HEK293 (cell line): ENCODE measurements at regions not wholly inside any gene's neighbourhood (a gene's known extent, or its start where the extent isn't known, plus 50 kb on each side); places are given as distances from the start of the nearest gene placed in this dataset.

Source experiments
- CTCF ChIA-PET: fragments of 350-600 bp; formaldehyde crosslinking; extraction: SDS; loops from one replicate; lab custom pipeline; 2021; ENCODE audit warnings: antibody characterized with exemption; lab: Yijun Ruan, JAX
- POLR2A ChIA-PET: fragments of 300-600 bp; formaldehyde crosslinking; extraction: SDS; loops from one replicate; lab custom pipeline; 2020; ENCODE audit warnings: antibody characterized with exemption, inconsistent platforms; lab: Yijun Ruan, JAX
- H3K27ac ChIP-seq: fragments of 200-500 bp; sonication (Bioruptor generic); 2 replicates; pipeline ENCODE4 v1.5.1; 2014; ENCODE audit warnings: low read depth, low read length, control low read depth, inconsistent platforms; ENCODE audit errors: extremely low read depth
- H3K36me3 ChIP-seq, 2 experiments: fragments of 200-500 bp in 1 of 2; sonication (Bioruptor generic) in 1 of 2; 1 replicate in 1 of 2; 2 replicates in 1 of 2; pipeline ENCODE4 v1.5.1; 2014 to 2017; ENCODE audit warnings: inconsistent platforms in 2 of 2, low read length in 2 of 2; ENCODE audit not compliant: control insufficient read depth in 2 of 2, insufficient read depth in 1 of 2
- H3K4me1 ChIP-seq: fragments of 200-500 bp; sonication (Bioruptor generic); 2 replicates; pipeline ENCODE4 v1.5.1; 2014; ENCODE audit warnings: mild to moderate bottlenecking, low read length, inconsistent platforms; ENCODE audit not compliant: control insufficient read depth, insufficient read depth
- H3K4me3 ChIP-seq: 2 replicates; pipeline ENCODE4 v1.5.1; 2011; ENCODE audit warnings: low read depth, mild to moderate bottlenecking, control low read depth, low read length, moderate library complexity
- H3K9me3 ChIP-seq: fragments of 200-500 bp; sonication (Bioruptor generic); 2 replicates; pipeline ENCODE4 v1.5.1; 2014; ENCODE audit warnings: low read depth, low read length, inconsistent platforms; ENCODE audit not compliant: control insufficient read depth, insufficient read depth
- ATF2 ChIP-seq: fragments of 450-650 bp; formaldehyde crosslinking; IDR thresholded peaks from 2 replicates; pipeline ENCODE4 v1.5.1; 2016; ENCODE audit warnings: missing biosample characterization, missing genetic modification characterization, low read depth
- BCL11A ChIP-seq: fragments of 450-650 bp; formaldehyde crosslinking; IDR thresholded peaks from 2 replicates; pipeline ENCODE4 v1.5.1; 2016; ENCODE audit warnings: low read depth, missing biosample characterization, missing genetic modification characterization
- BCL6B ChIP-seq: fragments of 450-650 bp; formaldehyde crosslinking; IDR thresholded peaks from 2 replicates; pipeline ENCODE4 v1.5.1; 2017; ENCODE audit warnings: missing biosample characterization, missing genetic modification characterization
- ELK4 ChIP-seq: IDR thresholded peaks from 2 replicates; pipeline ENCODE4 v1.6.1; 2011; ENCODE audit warnings: mild to moderate bottlenecking, low read depth, low read length, borderline replicate concordance
- KLF9 ChIP-seq: fragments of 450-650 bp; formaldehyde crosslinking; IDR thresholded peaks from 2 replicates; pipeline ENCODE4 v1.5.1; 2016; ENCODE audit warnings: missing biosample characterization, missing genetic modification characterization, low read depth
- MEIS1 ChIP-seq: sonication (generic); formaldehyde crosslinking; IDR thresholded peaks from 2 replicates; pipeline ENCODE4 v1.8.1; 2022; ENCODE audit warnings: missing genetic modification reagents, mild to moderate bottlenecking, borderline replicate concordance
- TCF7L2 ChIP-seq: IDR thresholded peaks from 2 replicates; pipeline ENCODE4 v1.6.1; 2011; ENCODE audit warnings: low read depth, mild to moderate bottlenecking, inconsistent platforms, low read length, moderate library complexity, borderline replicate concordance
- ZNF112 ChIP-seq: fragments of 450-650 bp; formaldehyde crosslinking; IDR thresholded peaks from 2 replicates; pipeline ENCODE4 v1.5.0; 2017; ENCODE audit warnings: missing biosample characterization, missing genetic modification characterization
- ZNF146 ChIP-seq: fragments of 450-650 bp; formaldehyde crosslinking; IDR thresholded peaks from 2 replicates; pipeline ENCODE4 v1.5.1; 2016; ENCODE audit warnings: missing biosample characterization, missing genetic modification characterization
- ZNF174 ChIP-seq: fragments of 450-650 bp; formaldehyde crosslinking; IDR thresholded peaks from 2 replicates; pipeline ENCODE4 v1.5.0; 2017; ENCODE audit warnings: missing biosample characterization, mild to moderate bottlenecking, missing genetic modification characterization
- ZNF175 ChIP-seq: fragments of 450-650 bp; formaldehyde crosslinking; IDR thresholded peaks from 2 replicates; pipeline ENCODE4 v1.5.1; 2016; ENCODE audit warnings: missing biosample characterization, missing genetic modification characterization
- ZNF184 ChIP-seq: fragments of 450-650 bp; IDR thresholded peaks from 2 replicates; pipeline ENCODE4 v1.5.1; 2018; ENCODE audit warnings: missing biosample characterization, mild to moderate bottlenecking, missing genetic modification characterization
- ZNF221 ChIP-seq: fragments of 450-650 bp; formaldehyde crosslinking; IDR thresholded peaks from 2 replicates; pipeline ENCODE4 v1.5.1; 2017; ENCODE audit warnings: missing biosample characterization, missing genetic modification characterization, borderline replicate concordance
- ZNF335 ChIP-seq: fragments of 450-650 bp; formaldehyde crosslinking; conservative IDR thresholded peaks from 2 replicates; pipeline ENCODE4 v1.5.1; 2016; ENCODE audit warnings: missing biosample characterization, missing genetic modification characterization
- ZNF510 ChIP-seq: fragments of 450-650 bp; formaldehyde crosslinking; IDR thresholded peaks from 2 replicates; pipeline ENCODE4 v1.5.1; 2018; ENCODE audit warnings: mild to moderate bottlenecking, missing genetic modification characterization, missing biosample characterization; ENCODE audit not compliant: insufficient replicate concordance
- ZNF561 ChIP-seq: fragments of 450-650 bp; IDR thresholded peaks from 2 replicates; pipeline ENCODE4 v1.5.1; 2018; ENCODE audit warnings: missing biosample characterization, missing genetic modification characterization, borderline replicate concordance
- ZNF600 ChIP-seq: fragments of 450-650 bp; formaldehyde crosslinking; IDR thresholded peaks from 2 replicates; pipeline ENCODE4 v1.5.1; 2016; ENCODE audit warnings: missing biosample characterization, missing genetic modification characterization
- ZNF621 ChIP-seq: fragments of 450-650 bp; formaldehyde crosslinking; IDR thresholded peaks from 2 replicates; pipeline ENCODE4 v1.5.1; 2017; ENCODE audit warnings: missing biosample characterization, missing genetic modification characterization
- ZNF76 ChIP-seq: fragments of 450-650 bp; formaldehyde crosslinking; IDR thresholded peaks from 2 replicates; pipeline ENCODE4; 2016; ENCODE audit warnings: low read depth, missing biosample characterization, missing genetic modification characterization, borderline replicate concordance
- ZSCAN16 ChIP-seq: fragments of 450-650 bp; formaldehyde crosslinking; IDR thresholded peaks from 2 replicates; pipeline ENCODE4 v1.5.1; 2016; ENCODE audit warnings: missing biosample characterization, missing genetic modification characterization
- ZXDB ChIP-seq: fragments of 450-650 bp; formaldehyde crosslinking; IDR thresholded peaks from 2 replicates; pipeline ENCODE4 v1.5.1; 2016; ENCODE audit warnings: missing biosample characterization, missing genetic modification characterization
- TF ChIP-seq, protein P1 (sequence below): fragments of 450-650 bp; formaldehyde crosslinking; IDR thresholded peaks from 2 replicates; pipeline ENCODE4 v1.5.1; 2017; ENCODE audit warnings: missing biosample characterization, missing genetic modification characterization
- TF ChIP-seq, protein P2 (sequence below): fragments of 450-650 bp; formaldehyde crosslinking; IDR thresholded peaks from 2 replicates; pipeline ENCODE4 v1.5.1; 2016; ENCODE audit warnings: missing biosample characterization, missing genetic modification characterization, low read depth

- TF ChIP-seq ZXDB: no peak
- Histone ChIP-seq H3K9me3 (no peaks in the 10 kb centered on the region), H3K36me3 (no peaks in the 10 kb centered on the region; a peak in 1 of 3 replicates), H3K4me1 (peaks cover under 1% of the 10 kb centered on the region; the same call in 1 of the 2 replicates), H3K4me3 (no peak overlapping the region), H3K27ac (no peak overlapping the region)
- CTCF ChIA-PET: no interaction called here
- POLR2A ChIA-PET: interaction anchor here (0.5 kb wide), 1 partner anchor 54 kb away, joined by 5 read pairs; no protein-coding TSS in a partner anchor
Observed at GRCh38 chr3:72421126-72421525, 427.1 kb downstream of the SHQ1 start.

DNA sequence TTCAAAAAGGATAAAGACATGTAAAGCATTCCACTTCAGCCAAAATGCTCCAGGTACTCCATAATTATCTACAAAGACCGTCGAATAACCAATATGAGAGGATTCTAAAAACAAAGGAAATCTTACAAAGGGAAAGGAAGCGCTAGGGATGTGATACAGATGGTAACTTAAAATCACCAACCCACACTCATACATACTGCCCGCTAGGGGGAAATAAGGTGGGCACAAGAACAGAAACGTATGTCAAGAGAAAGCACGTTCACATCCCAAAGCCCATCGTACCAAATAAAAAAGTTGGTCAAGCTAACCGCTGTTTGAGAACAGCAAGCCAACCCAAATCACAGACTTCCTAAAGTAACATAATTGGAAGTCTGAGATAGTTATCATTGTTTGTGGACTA lies 429.4 kb downstream of the SHQ1 start:
- Histone ChIP-seq H3K27ac (no peak overlapping the region), H3K36me3 (no peaks in the 10 kb centered on the region; a peak in 1 of 3 replicates)
- no peak for TF ChIP-seq ZSCAN16 (tag by site-specific recombination)
- TF ChIP-seq ZNF174 (tag by site-specific recombination): no peak
- TF ChIP-seq TCF7L2: no peak
- no peak for TF ChIP-seq ATF2
- TF ChIP-seq, all 188 proteins: peak for 0
- POLR2A ChIA-PET: no interaction called here
- H3K9me3 ChIP-seq: no peaks in the 10 kb centered on the region
- H3K4me3 ChIP-seq: no peak overlapping the region
- CTCF ChIA-PET: no interaction called here
- H3K4me1 ChIP-seq: no peaks in the 10 kb centered on the region

- Histone ChIP-seq H3K36me3 (no peaks in the 10 kb centered on the region; a peak in 1 of 3 replicates), H3K27ac (no peak overlapping the region), H3K9me3 (no peaks in the 10 kb centered on the region), H3K4me1 (0 out of 2 replicates have a peak, but pooled peaks cover under 1% of the 10 kb centered on the region), H3K4me3 (no peak overlapping the region)
- CTCF ChIA-PET: no interaction called here
- POLR2A ChIA-PET: no interaction called here
- TF ChIP-seq, protein P1, sequence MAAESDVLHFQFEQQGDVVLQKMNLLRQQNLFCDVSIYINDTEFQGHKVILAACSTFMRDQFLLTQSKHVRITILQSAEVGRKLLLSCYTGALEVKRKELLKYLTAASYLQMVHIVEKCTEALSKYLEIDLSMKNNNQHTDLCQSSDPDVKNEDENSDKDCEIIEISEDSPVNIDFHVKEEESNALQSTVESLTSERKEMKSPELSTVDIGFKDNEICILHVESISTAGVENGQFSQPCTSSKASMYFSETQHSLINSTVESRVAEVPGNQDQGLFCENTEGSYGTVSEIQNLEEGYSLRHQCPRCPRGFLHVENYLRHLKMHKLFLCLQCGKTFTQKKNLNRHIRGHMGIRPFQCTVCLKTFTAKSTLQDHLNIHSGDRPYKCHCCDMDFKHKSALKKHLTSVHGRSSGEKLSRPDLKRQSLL (tag by site-specific recombination): no peak
- TF ChIP-seq ZNF600 (tag by site-specific recombination): no peak
- TF ChIP-seq KLF9 (tag by site-specific recombination): no peak
- TF ChIP-seq ZNF221 (tag by site-specific recombination): no peak
- TF ChIP-seq BCL6B (tag by site-specific recombination): no peak
- TF ChIP-seq ZNF76 (tag by site-specific recombination): no peak
- TF ChIP-seq, protein P2, sequence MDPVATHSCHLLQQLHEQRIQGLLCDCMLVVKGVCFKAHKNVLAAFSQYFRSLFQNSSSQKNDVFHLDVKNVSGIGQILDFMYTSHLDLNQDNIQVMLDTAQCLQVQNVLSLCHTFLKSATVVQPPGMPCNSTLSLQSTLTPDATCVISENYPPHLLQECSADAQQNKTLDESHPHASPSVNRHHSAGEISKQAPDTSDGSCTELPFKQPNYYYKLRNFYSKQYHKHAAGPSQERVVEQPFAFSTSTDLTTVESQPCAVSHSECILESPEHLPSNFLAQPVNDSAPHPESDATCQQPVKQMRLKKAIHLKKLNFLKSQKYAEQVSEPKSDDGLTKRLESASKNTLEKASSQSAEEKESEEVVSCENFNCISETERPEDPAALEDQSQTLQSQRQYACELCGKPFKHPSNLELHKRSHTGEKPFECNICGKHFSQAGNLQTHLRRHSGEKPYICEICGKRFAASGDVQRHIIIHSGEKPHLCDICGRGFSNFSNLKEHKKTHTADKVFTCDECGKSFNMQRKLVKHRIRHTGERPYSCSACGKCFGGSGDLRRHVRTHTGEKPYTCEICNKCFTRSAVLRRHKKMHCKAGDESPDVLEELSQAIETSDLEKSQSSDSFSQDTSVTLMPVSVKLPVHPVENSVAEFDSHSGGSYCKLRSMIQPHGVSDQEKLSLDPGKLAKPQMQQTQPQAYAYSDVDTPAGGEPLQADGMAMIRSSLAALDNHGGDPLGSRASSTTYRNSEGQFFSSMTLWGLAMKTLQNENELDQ: no peak
- TF ChIP-seq ZNF146 (tag by site-specific recombination): no peak
- no peak for TF ChIP-seq ZNF561 (tag by site-specific recombination)
- TF ChIP-seq ZNF112: no peak
- no peak for TF ChIP-seq BCL11A (tag by site-specific recombination)
- TF ChIP-seq ZNF621 (tag by site-specific recombination): no peak
- TF ChIP-seq ZNF335 (tag by site-specific recombination): no peak
- TF ChIP-seq ELK4: no peak
- TF ChIP-seq ZNF175: no peak
- TF ChIP-seq ZNF184: no peak
- TF ChIP-seq MEIS1 (CRISPR knock-in tag): no peak
- TF ChIP-seq ZNF510 (tag by site-specific recombination): no peak
Observed at GRCh38 chr3:72418244-72418643, 430.0 kb downstream of the SHQ1 start.
